ENCODE measurements at regions not wholly inside any gene's neighbourhood (a gene's known extent, or its start where the extent isn't known, plus 50 kb on each side); places are given as distances from the start of the nearest gene placed in this dataset.

DNA sequence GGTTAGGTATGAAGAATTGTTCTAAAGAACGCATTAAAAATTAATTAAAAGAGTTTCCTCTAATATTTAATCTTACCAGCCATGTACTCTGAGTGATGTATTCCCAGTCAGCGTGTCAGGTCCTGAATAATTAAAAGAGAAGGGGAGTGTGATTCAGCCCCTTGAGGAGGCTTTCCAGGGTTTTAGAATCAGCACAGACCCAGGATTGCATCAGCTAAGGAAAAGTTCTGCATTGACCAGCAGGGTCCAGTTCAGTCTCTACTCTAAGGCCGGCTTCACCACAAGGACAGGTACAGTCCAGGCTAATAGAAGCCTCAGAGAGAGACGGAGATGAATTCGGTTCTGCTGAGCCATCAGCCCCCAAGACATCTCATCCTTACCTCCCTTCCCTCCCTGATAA lies 499.5 kb upstream of the PROK2 start:
- BruUV-seq (replicated peaks), result no TSS peak
- Histone ChIP-seq H3K4me1 (ENCODE audit: insufficient read depth, low read length, poor library complexity, severe bottlenecking) (peaks cover 15% of the 10 kb centered on the region), H3K36me3 (ENCODE audit: insufficient read depth, low read length, poor library complexity, severe bottlenecking) (no peaks in the 10 kb centered on the region), H3K4me3 (ENCODE audit: low read depth, low read length, poor library complexity, severe bottlenecking) (no peak overlapping the region), H3K27me3 (replicated peaks; ENCODE audit: insufficient read depth, low read depth, low read length, poor library complexity) (no peaks in the 10 kb centered on the region), H3K27ac (ENCODE audit: low read depth, low read length, poor library complexity, severe bottlenecking) (no peak overlapping the region), H3K9me3 (ENCODE audit: low read depth, low read length, poor library complexity, severe bottlenecking) (no peaks in the 10 kb centered on the region)
- intact Hi-C loops (cut with micrococcal nuclease; ENCODE audit: unreplicated experiment), result no loop called here
- DNase-seq (ENCODE audit: low spot score), result no peak
- ChIA-PET POLR2A (ENCODE audit: low non-redundant PET) (no interaction called here), CTCF (no interaction called here)
- TF ChIP-seq, protein P1, sequence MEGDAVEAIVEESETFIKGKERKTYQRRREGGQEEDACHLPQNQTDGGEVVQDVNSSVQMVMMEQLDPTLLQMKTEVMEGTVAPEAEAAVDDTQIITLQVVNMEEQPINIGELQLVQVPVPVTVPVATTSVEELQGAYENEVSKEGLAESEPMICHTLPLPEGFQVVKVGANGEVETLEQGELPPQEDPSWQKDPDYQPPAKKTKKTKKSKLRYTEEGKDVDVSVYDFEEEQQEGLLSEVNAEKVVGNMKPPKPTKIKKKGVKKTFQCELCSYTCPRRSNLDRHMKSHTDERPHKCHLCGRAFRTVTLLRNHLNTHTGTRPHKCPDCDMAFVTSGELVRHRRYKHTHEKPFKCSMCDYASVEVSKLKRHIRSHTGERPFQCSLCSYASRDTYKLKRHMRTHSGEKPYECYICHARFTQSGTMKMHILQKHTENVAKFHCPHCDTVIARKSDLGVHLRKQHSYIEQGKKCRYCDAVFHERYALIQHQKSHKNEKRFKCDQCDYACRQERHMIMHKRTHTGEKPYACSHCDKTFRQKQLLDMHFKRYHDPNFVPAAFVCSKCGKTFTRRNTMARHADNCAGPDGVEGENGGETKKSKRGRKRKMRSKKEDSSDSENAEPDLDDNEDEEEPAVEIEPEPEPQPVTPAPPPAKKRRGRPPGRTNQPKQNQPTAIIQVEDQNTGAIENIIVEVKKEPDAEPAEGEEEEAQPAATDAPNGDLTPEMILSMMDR (conservative IDR thresholded peaks at IDR 0.05; ENCODE audit: low read depth, low read length), result no peak
- no peak for TF ChIP-seq EZH2 (IDR thresholded peaks at IDR 0.05; ENCODE audit: borderline replicate concordance, low read depth, low read length, poor library complexity, severe bottlenecking)

DNA sequence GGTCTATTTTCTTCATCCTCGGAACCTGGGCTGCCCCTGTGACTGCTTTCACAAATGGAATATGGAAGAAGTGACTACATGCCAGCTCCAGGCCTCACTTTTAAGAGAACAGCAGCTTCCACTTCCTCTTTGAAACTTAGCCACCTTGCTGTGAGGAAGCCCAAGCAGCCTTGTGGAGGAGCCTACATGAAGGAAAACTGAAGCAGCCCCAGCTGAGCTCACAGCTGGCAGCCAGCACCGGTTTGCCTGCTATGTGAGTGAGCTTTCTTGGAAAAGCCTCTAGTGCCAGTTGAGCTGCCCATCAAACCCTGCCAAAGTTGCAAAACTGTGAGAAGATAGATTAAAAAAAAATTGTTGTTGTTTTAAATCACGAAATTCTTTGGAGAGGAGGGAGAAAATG lies 498.0 kb upstream of the PROK2 start:
- H3K4me3 ChIP-seq (ENCODE audit: low read depth, low read length, poor library complexity, severe bottlenecking), result no peak overlapping the region
- H3K27me3 ChIP-seq (replicated peaks; ENCODE audit: insufficient read depth, low read depth, low read length, poor library complexity), result no peaks in the 10 kb centered on the region
- no peaks in the 10 kb centered on the region for H3K36me3 ChIP-seq (ENCODE audit: insufficient read depth, low read length, poor library complexity, severe bottlenecking)
- TF ChIP-seq EZH2 (IDR thresholded peaks at IDR 0.05; ENCODE audit: borderline replicate concordance, low read depth, low read length, poor library complexity, severe bottlenecking), result no peak
- TF ChIP-seq, protein P1 (conservative IDR thresholded peaks at IDR 0.05; ENCODE audit: low read depth, low read length), result no peak
- ChIA-PET POLR2A (ENCODE audit: low non-redundant PET) (no interaction called here), CTCF (no interaction called here)
- no peak overlapping the region for H3K27ac ChIP-seq (ENCODE audit: low read depth, low read length, poor library complexity, severe bottlenecking)
- no peak for DNase-seq (ENCODE audit: low spot score)
- H3K9me3 ChIP-seq (ENCODE audit: low read depth, low read length, poor library complexity, severe bottlenecking), result no peaks in the 10 kb centered on the region
- intact Hi-C loops (cut with micrococcal nuclease; ENCODE audit: unreplicated experiment), result no loop called here
- BruUV-seq (replicated peaks), result no TSS peak
- H3K4me1 ChIP-seq (ENCODE audit: insufficient read depth, low read length, poor library complexity, severe bottlenecking), result peaks cover 6% of the 10 kb centered on the region

DNA sequence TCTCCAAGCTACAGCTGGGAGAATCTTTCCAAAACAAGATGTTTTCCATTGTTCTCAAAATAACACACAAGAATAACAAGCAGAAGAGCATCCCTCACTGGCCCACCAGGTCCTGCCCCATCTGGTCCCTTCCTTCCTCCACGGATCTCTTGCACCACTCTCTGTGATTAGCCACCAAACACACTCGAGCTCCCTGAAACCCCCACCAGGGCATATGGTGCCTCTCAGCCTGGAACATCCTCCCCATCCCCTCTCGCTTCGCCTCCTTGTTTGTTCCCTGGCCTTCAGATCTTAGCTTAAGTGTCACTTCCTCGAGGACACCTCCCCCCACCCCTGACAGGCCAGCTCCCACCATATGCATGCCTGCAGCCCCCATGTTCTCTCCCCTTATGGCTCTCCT lies 496.6 kb upstream of the PROK2 start:
- ChIA-PET CTCF (no interaction called here), POLR2A (ENCODE audit: low non-redundant PET) (no interaction called here)
- Histone ChIP-seq H3K9me3 (ENCODE audit: low read depth, low read length, poor library complexity, severe bottlenecking) (no peaks in the 10 kb centered on the region), H3K27me3 (replicated peaks; ENCODE audit: insufficient read depth, low read depth, low read length, poor library complexity) (no peaks in the 10 kb centered on the region), H3K27ac (ENCODE audit: low read depth, low read length, poor library complexity, severe bottlenecking) (no peak overlapping the region), H3K4me1 (ENCODE audit: insufficient read depth, low read length, poor library complexity, severe bottlenecking) (peaks cover 6% of the 10 kb centered on the region), H3K4me3 (ENCODE audit: low read depth, low read length, poor library complexity, severe bottlenecking) (no peak overlapping the region), H3K36me3 (ENCODE audit: insufficient read depth, low read length, poor library complexity, severe bottlenecking) (no peaks in the 10 kb centered on the region)
- BruUV-seq (replicated peaks), result no TSS peak
- TF ChIP-seq, protein P1 (conservative IDR thresholded peaks at IDR 0.05; ENCODE audit: low read depth, low read length), result no peak
- TF ChIP-seq EZH2 (IDR thresholded peaks at IDR 0.05; ENCODE audit: borderline replicate concordance, low read depth, low read length, poor library complexity, severe bottlenecking), result no peak
- intact Hi-C loops (cut with micrococcal nuclease; ENCODE audit: unreplicated experiment), result no loop called here
- DNase-seq (ENCODE audit: low spot score), result no peak
